ENCODE measurements at regions not wholly inside any gene's neighbourhood (a gene's known extent, or its start where the extent isn't known, plus 50 kb on each side); places are given as distances from the start of the nearest gene placed in this dataset.
"Not testable (repeated sequence)": the region's sequence is repeated elsewhere in the genome, so short reads cannot be mapped to it uniquely, and the experiment has no call there.

DNA sequence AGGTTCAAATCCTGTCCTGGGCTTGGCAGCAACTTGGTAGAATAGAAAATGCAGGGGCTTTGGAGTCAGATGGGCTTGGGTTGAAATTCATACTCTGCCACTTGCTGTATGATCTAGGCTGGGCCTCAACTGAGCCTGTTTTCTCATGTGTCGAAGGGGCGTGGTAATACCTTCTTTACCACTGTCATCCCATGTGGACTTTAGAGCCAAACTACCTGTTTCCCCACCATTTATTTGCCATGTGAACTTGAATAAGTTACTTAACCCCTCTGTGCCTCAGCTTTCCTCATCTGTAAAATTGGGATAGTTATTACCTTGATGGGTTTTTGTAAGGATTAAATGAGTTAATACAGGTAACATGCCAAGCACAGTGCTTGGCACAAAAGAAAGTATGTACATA is 106.0 kb downstream of the COPRS start:
- DNase-seq (no peak), ATAC-seq (no peak)
- intact Hi-C loops (cut with DNase I) = no loop called here

DNA sequence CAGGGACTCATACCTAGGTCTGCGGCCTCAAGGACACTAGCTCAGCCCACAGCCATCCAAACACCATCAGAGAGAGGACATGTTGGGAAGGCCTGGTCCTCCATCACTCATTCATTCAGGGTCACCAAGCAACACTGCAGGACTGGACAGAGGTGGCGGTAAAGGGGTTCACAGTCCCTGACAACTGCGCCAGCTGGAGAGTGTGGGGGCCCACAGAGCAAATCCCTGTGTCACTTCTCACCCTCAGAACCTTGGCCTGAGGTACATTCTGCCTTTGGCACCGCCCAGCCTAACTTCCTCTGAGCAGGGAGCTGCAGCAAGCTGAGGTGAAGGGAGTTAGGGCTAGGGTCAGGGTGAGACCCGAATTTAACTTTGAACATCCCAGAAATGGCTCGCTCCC is 106.5 kb downstream of the COPRS start:
- ATAC-seq (no peak), DNase-seq (no peak)
- intact Hi-C loops (cut with DNase I) = no loop called here

DNA sequence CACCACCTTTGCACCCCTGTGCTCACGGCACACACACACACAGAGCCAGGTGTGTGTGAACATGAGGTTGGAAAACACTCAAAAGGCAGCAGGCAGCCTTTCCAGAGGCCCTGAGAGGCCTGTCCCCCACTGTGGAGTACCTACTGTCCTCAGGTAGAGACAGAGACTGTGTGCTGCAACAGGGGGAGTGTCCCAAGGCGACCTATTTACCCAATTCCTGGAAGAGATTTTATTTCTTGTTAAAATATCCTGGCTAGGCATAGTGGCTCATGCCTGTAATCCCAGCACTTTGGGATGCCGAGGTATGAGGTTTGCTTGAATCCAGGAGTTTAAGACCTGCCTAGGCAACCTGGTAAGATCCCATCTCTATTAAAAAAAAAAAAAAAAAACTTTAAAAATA is 108.5 kb downstream of the COPRS start:
- intact Hi-C loops (cut with DNase I) = no loop called here
- ATAC-seq = no peak
- DNase-seq = no peak

DNA sequence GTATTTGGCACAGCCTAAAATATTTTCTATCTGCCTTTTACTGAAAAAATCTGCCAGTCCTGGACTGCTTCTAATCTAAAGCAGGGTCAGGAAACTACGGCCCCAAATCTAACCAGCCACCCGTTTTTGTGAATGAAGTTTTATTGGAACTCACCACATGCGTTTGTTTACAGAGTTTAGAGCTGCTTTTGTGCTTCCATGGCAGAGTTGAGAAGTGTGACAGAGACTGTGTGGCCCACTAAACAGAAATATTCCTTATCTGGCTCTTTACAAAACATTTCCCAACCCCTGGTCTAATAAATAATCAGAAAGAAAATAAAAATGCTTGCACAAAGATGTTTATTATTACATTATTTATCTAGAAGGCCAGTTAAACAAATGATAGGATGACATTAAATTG is 110.2 kb downstream of the COPRS start:
- intact Hi-C loops (cut with DNase I) = no loop called here
- no peak for ATAC-seq

DNA sequence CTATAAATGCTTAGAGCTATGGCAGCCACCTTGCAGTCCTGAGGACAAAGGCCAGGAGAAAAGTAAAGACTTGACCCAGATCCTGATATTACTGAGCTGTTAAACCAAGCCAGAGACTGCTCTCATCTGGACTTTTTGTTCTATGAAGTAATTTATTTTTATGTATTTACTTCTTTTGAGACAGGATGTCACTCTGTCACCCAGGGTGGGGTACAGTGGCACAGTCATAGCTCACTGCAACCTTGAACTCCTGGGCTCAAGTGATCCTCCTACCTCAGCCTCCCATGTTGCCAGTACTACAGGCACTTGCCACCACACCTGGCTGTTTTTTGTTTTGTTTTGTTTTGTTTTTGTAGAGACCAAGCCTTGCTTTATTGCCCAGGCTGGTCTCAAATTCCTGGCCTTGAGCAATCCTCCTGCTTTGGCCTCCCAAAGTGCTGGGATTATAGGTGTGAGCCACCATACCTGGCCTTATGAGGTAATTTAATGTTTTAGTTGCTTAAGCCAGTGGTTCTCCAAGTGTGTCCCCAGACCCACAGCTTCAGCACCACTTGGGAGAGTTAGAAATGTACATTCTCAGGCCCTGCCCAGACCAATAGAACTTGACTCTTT is 112.1 kb downstream of the COPRS start:
- intact Hi-C loops (cut with DNase I) = no loop called here
- no peak for DNase-seq
- ATAC-seq = no peak

More for the DNA sequence above, 110.2 kb downstream of the COPRS start:
- DNase-seq = no peak

DNA sequence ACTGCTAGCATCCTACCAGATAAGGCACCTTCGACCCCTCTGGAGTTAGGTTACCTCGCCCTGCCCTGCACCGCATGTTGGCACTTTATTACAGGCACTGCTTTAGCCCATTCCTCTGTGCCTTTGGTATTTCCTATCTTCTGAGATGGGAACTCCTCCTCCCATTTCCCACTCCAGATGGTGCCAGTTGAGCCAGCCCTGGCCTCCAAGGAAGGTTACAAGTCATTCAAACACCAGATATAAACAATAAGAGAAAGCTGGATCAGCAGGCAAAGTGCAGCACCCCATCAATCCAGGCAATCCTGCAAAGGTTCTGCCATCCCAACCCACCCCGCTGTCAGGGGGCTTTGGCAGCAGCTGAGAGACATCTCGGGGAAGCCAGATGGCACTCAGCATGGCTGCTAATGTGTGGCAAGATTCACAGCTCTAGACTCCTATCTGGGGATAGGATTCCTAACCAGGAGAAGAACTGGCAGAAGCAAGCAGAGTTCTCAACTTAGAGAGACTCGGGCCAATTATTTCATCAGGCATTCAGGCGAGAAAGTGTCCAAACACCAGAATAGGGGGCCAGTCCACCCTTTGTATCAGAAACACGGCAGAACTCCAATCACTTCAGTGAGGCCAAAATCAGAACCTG is 113.0 kb downstream of the COPRS start:
- ATAC-seq = peak in 1 of 2 donors; percentile 53

DNA sequence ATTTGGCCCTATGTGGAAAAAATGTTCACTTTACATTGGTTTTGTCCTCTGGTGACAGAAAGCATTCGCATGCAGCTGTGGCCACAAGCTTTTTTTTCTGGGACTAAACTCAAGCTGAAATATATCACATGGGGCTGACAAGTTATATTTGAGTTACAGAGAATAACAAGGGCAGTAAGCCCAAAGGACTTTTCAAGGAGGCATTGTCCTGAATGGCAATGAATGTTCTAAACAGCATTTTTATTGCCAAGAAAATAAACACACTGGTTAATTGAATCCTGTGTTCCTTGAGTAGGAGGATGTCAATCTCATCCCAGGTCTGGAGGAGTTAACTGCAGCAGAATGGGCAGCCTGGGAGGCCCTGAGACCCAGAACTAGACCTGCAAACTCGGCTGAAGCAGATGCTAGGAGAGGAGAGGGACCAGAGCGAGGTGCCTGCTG is 114.5 kb downstream of the COPRS start:
- intact Hi-C loops (cut with DNase I) = no loop called here
- no peak for DNase-seq

More for the DNA sequence above, 113.0 kb downstream of the COPRS start:
- intact Hi-C loops (cut with DNase I) = no loop called here
- DNase-seq = no peak

DNA sequence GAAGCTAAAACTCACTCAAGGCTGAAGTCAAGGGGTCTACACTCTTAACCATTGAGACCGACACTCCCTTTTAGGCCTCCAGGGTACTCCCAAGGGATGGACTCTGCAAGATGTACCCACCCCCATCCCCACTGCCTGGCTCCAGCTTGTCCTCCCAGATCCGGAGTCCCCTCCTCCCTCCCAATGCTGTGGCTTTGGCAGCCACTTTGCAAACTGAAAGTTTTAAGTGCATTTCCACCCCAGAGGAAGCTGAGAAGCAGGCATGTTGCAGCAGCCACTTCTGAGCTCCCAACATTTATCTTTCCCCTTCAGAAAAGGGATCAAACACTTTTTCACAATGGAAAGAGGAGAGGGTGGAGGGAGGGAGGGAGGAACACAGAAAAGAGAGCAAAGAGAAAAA is 115.2 kb downstream of the COPRS start:
- intact Hi-C loops (cut with DNase I) = no loop called here
- peak in 1 of 2 donors; percentile 10 for ATAC-seq
- no peak for DNase-seq

More for the DNA sequence above, 114.5 kb downstream of the COPRS start:
- ATAC-seq = peak in 1 of 2 donors; percentile 9

DNA sequence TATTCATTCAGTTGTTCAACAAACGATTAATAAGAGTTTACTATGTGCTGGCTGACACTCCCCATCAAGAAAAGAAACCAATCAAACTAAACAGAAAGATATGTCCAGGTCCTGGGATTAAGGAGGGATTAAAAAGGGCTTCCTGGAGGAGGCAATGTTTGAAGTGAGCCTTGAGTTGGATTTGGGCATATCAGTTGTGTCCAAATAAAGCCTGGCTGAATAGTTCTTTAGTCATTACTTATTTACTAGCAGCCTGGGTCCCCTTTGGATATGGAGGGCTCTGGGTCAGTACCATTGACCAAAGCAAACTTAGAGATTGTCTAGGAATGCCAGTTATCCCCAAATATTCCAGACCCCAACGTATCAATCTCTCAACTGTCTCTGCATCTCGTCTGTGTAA is 117.7 kb downstream of the COPRS start:
- intact Hi-C loops (cut with DNase I) = no loop called here
- no peak for ATAC-seq
- DNase-seq = no peak

DNA sequence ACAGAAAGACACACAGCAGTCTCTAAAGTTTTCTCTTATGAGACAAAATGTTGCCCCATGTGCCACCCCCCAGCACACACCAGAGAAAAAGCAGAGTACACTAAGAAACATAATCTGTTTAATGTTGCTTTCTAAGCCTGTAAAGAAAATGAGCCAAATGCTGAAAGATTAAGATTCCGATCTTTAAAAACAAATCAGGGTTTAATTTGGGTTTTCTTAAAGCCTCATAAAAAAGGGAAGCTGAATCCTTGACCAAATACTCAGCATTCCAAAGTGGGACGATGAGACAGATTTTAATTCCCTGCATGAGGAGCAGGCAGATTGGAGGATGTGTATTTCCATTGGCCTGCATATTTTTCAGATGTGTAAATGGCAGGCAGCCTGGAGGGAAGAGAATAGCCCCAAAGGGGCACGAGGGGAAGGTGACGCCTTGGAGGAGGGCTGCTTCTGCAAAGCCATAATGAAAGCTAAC is 118.4 kb downstream of the COPRS start:
- DNase-seq (no peak), ATAC-seq (peak in 1 of 2 donors; percentile 14)
- intact Hi-C loops (cut with DNase I) = no loop called here

DNA sequence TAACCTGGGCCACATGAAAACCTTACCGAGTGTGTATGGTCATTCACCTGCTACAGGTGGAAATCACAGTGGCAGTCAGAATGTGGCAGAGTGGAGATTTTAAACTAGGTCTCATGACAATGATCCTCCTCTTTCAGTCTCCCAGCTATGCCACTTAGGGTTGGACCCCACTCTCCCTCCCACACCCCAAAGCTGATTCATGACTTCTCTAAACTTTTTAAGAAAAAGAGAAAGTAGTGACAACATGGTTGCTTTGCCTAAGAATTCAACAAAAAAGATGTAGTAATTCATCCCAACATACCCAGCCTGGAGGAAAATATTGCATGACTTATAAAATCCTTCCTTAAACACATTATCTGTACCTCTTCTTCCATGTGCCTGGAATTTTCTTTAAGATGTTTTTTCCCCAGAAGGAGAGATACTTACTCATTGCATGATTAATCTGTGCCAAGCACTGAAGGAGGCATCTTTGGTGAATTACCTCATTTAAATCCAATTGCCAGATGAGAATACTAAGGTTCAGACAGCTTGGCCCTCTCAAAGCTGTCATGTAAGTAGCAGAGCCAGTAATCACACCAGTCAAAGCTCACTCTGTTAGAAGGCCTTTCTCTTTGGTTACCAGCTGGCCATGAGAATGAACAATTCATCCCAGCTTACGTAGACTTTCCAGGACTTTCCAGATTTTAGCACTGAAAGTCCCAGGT is 119.9 kb downstream of the COPRS start:
- intact Hi-C loops (cut with DNase I) = no loop called here
- no peak for DNase-seq
- peak; percentile 38 to 90 for ATAC-seq

DNA sequence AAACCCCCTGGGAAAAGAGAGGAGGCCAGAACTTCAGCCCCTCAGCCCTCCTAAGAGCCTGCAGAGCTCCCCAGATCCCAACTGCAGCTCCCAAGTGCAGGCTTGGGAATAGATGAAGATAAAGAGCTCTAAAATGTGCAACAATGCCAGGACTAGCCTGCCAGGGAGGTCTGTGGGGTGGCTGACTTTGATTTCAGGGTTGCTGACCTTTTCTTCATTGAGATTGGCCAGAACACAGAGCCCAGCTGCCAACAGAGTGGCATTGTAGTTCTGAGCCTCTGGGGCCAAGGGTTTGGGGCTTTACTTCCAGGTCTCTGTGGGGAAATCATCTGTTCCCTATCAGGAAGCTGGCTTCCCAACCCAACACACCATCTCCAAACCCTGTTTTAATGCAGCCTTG is 120.6 kb downstream of the COPRS start:
- intact Hi-C loops (cut with DNase I) = no loop called here
- ATAC-seq (peak; percentile 24 to 32), DNase-seq (no peak)

DNA sequence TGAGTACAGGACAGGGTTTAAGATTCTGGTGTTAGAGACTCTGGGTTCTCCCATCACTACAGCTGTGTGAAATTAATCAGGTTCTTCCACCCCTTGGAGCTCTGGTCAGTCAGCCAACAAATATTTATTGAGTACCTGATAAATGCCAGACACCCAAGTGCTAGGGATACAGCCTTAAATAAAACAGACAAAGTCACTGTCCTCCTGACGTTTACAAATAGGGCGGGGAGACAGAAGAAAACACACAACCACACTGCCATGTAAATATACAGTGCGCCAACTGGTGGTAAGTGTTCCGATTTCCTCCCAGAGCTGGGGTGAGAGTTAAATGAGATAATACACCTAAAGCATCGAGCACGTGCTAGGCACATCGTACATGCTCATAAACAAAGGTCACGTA is 121.0 kb downstream of the COPRS start:
- intact Hi-C loops (cut with DNase I) = no loop called here

DNA sequence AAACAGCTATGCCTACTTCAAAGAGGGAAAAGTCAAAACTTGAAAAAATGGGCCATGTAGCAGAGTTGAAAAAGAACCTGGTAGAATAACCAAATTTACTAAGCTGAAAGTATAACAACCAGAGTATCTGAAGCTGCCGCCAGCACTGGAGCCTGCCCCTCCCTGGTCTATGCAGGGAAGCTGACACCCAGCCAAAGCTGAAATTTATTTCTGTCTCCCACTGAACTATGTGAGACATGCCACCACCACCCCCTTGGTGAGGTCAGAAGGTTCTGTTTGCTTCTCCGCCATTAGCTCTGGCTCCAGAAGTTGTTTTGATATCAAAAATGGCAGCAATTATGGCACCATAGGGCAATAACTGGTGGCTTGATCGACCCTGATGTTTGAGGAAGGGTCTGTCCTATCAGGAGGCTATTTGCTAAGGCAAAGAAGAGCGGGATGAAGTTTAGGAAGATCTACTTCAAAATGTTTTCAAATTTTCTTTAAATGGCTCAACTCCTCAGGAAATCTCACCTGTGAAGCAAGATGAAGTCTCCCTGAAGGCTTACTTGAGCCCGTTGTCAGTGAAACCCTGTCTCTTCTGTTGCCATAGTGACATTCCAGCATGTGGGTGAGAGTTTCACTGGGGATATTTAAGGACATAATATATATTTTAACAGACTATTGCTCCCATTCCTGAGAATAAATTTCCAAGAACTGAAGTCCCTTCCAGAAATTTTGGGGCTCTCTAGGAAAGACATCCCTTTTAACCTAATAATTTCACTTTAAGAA is 122.0 kb downstream of the COPRS start:
- intact Hi-C loops (cut with DNase I) = no loop called here
- DNase-seq (no peak), ATAC-seq (peak; percentile 37 to 73)

More for the DNA sequence above, 121.0 kb downstream of the COPRS start:
- DNase-seq (no peak), ATAC-seq (no peak)

DNA sequence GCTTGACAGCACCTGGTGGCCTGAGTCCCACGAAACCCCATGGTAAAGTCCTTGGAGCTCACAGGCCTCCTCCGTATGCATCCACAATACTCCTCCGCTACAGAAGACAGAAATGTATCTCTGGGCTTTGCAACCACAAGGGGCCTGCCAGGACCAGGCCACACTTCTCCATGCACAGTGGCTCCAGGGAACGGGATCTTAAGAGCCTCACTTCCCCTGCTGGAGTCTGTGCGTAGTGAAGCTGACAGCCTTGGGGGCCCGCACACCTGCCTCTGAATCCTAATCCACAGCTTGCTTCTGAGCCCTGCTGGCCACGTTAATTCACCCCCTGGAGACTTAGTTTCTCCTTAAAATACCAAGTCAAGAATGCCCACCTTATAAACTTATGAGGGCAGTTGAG is 125.7 kb downstream of the COPRS start:
- intact Hi-C loops (cut with DNase I) = no loop called here
- no peak for DNase-seq
- no peak for ATAC-seq

DNA sequence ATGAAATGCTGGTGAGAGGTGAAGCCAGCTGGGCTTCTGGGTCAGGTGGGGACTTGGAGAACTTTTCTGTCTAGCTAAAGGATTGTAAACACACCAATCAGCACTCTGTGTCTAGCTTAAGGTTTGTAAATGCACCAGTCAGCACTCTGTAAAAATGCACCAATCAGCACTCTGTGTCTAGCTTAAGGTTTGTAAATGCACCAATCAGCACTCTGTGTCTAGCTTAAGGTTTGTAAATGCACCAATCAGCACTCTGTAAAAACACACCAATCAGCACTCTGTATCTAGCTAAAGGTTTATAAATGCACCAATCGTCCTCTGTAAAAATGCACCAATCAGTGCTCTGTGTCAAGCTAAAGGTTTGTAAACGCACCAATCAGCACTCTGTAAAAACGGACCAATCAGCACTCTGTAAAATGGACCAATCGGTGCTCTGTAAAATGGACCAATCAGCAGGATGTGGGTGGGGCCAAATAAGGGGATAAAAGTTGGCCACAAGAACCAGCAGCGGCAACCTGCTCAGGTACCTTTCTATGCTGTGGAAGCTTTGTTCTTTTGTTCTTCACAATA is 127.4 kb downstream of the COPRS start:
- ATAC-seq; DNase-seq; intact Hi-C loops (cut with DNase I): not testable (repeated sequence)

DNA sequence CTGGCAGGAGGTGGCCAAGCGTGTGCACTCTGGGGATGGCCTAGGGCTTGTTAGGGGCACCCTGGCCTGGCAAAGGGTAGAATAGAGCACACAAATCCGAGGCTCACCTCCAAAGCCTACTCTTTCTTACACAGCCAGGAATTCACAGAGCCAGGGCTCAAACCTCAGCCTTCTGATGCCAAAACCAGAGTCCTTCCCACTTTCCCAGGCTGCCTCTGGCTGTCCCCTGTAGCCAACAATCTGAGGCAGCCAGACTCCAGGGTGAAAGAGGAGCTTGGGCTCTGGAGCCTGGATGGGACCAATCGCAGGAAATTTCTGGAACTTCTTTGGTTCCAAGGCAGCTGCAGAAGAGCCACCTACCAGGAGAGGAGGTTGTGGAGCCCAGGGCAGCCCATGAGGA is 127.9 kb downstream of the COPRS start:
- peak in 1 of 2 donors; percentile 50 for ATAC-seq
- DNase-seq = no peak
- intact Hi-C loops (cut with DNase I) = no loop called here

DNA sequence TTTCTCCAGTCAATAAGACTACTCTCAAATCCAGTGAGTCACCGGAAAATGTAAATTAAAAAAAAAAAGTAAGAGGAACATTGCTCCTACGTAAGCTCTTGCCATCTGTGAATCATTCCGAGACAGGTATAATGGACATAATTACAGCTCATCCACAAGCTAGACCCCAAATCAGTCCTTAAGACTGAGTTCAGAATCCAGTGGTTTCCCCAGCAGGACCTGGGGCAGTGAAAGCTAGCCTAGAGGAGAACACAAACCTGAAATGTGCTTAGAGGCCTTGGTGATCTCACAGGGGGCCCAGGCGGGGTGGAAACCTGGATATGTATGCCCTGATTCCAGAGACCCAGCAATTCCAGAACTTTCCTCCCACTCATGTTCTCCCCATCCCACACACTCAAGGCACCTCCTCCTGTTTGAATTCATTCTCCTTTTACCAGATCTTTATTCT is 132.0 kb downstream of the COPRS start:
- ATAC-seq = no peak

DNA sequence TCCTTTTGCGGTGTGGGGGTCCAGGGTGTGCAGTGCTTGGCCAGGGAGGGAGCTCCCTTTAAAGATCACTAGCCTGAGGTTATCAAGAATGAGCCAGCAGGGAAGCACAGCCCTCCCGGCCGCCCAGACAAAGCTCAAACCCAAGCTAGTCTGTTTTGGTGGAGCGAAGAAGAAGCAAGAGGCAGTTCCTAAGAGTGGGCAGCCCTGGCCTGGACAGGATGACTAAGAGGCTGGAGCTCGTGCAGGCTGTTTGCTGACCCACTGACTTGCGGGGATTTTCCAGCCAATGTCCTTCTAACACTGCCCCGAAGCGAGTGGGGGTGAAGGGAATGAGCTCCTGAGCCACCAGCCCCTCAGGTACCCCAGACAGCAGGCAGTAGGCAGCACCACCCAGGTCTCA is 134.4 kb downstream of the COPRS start:
- DNase-seq (no peak), ATAC-seq (no peak)
- intact Hi-C loops (cut with DNase I) = no loop called here

More for the DNA sequence above, 132.0 kb downstream of the COPRS start:
- no peak for DNase-seq
- intact Hi-C loops (cut with DNase I) = no loop called here
